Right lobe of liver (tissue), 6 donors: ENCODE measurements at regions not wholly inside any gene's neighbourhood (a gene's known extent, or its start where the extent isn't known, plus 50 kb on each side); places are given as distances from the start of the nearest gene placed in this dataset.
A peak's percentile ranks its signal among the peaks of the same experiment; 100 is the strongest.

Experiments used
- ATAC-seq, 4 donors: fragments of 200-7000 bp; cut with Tn5 transposase; one replicate each; pipeline ENCODE4 v1.9.1; 2020; ENCODE audit warnings: mild to moderate bottlenecking in 4 of 4, moderate library complexity in 4 of 4
- DNase-seq, 3 donors: peaks; one replicate each; pipeline ENCODE4 v3.0.0-alpha.2; 2020
- H3K27ac ChIP-seq, 3 donors: fragments of 200-600 bp; one replicate each; pipeline ENCODE4 v1.8.0; 2022
- H3K27me3 ChIP-seq, 2 donors: fragments of 200-600 bp; one replicate each; pipeline ENCODE4 v1.8.0; 2022
- H3K36me3 ChIP-seq, 4 donors: fragments of 200-600 bp; sonication (generic) in 1 of 4; one replicate each; pipeline versions ENCODE4 v1.5.1 to v1.8.0; 2017 to 2022; ENCODE audit warnings: control low read depth in 1 of 4
- H3K4me1 ChIP-seq, 4 donors: fragments of 200-600 bp; sonication (generic) in 1 of 4; one replicate each; pipeline versions ENCODE4 v1.5.1 to v1.8.0; 2017 to 2022; ENCODE audit warnings: control low read depth in 1 of 4
- H3K4me3 ChIP-seq, 3 donors: fragments of 200-600 bp; one replicate each; pipeline ENCODE4 v1.8.0; 2022
- H3K9me3 ChIP-seq, 4 donors: fragments of 200-600 bp; sonication (generic) in 1 of 4; one replicate each; pipeline versions ENCODE4 v1.5.1 to v1.8.0; 2017 to 2022; ENCODE audit warnings: control low read depth in 1 of 4
- POLR2A ChIP-seq: fragments of 450-650 bp; IDR thresholded peaks from one replicate; pipeline ENCODE4 v1.6.1; 2017; ENCODE audit warnings: antibody characterized with exemption, mild to moderate bottlenecking
- WGBS: methylation state at CpG from one replicate; pipeline ENCODE4 v1.1.6; 2018; ENCODE audit warnings: low coverage, low lambda C conversion rate; ENCODE audit not compliant: insufficient coverage; ENCODE audit errors: missing lambda C conversion rate; 5-methylcytosine and 5-hydroxymethylcytosine counted together
- intact Hi-C, 2 donors: fragments of 100-400 bp; cut with DNase I; formaldehyde crosslinking; loops; one replicate each; pipeline versions ENCODE4 v1.11.2 to v1.14.1; 2022
- TF ChIP-seq, protein P1 (sequence below), 4 donors: fragments of 200-600 bp in 3 of 4; fragments of 450-650 bp in 1 of 4; IDR thresholded peaks; one replicate each; pipeline versions ENCODE4 v1.5.1 to v1.8.0; 2016 to 2022; ENCODE audit warnings: antibody characterized with exemption in 4 of 4, mild to moderate bottlenecking in 2 of 4
- donor health status: DM: no; HTN: yes; CAD: no.
- donor health status: DM: no; HTN: no; CAD: no.
- donor health status: DM: no; HTN: no; CAD: no.
- donor health status: DM: no; HTN: yes; CAD: no.
- donor health status: DM: no; HTN: yes; CAD: no.

GRCh38 chr5:60376860-60377259 lies 323.1 kb downstream of the DEPDC1B start:
- H3K36me3 ChIP-seq, result no peaks in the 10 kb centered on the region
- TF ChIP-seq, protein P1, sequence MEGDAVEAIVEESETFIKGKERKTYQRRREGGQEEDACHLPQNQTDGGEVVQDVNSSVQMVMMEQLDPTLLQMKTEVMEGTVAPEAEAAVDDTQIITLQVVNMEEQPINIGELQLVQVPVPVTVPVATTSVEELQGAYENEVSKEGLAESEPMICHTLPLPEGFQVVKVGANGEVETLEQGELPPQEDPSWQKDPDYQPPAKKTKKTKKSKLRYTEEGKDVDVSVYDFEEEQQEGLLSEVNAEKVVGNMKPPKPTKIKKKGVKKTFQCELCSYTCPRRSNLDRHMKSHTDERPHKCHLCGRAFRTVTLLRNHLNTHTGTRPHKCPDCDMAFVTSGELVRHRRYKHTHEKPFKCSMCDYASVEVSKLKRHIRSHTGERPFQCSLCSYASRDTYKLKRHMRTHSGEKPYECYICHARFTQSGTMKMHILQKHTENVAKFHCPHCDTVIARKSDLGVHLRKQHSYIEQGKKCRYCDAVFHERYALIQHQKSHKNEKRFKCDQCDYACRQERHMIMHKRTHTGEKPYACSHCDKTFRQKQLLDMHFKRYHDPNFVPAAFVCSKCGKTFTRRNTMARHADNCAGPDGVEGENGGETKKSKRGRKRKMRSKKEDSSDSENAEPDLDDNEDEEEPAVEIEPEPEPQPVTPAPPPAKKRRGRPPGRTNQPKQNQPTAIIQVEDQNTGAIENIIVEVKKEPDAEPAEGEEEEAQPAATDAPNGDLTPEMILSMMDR (IDR thresholded peaks at IDR 0.05), result no peak
- TF ChIP-seq POLR2A, result no peak
- ATAC-seq, result no peak
- 66% methylated on average over 4 of the region's 4 CpGs for WGBS
- intact Hi-C loops, result no loop called here
- no peak overlapping the region for H3K27ac ChIP-seq
- H3K9me3 ChIP-seq, result no peaks in the 10 kb centered on the region
- no peaks in the 10 kb centered on the region for H3K4me1 ChIP-seq
- no peak overlapping the region for H3K4me3 ChIP-seq
- H3K27me3 ChIP-seq, result no peaks in the 10 kb centered on the region
- DNase-seq, result no peak

GRCh38 chr5:60374409-60374808 lies 325.6 kb downstream of the DEPDC1B start:
- ATAC-seq (no peak), DNase-seq (no peak)
- H3K9me3 ChIP-seq, result no peaks in the 10 kb centered on the region
- no peak overlapping the region for H3K4me3 ChIP-seq
- no peaks in the 10 kb centered on the region for H3K36me3 ChIP-seq
- H3K27ac ChIP-seq, result no peak overlapping the region
- H3K4me1 ChIP-seq, result no peaks in the 10 kb centered on the region
- H3K27me3 ChIP-seq, result no peaks in the 10 kb centered on the region
- 69% methylated on average over 5 of the region's 5 CpGs for WGBS
- intact Hi-C loops, result no loop called here
- TF ChIP-seq POLR2A, result no peak
- TF ChIP-seq, protein P1 (IDR thresholded peaks at IDR 0.05), result no peak

DNA sequence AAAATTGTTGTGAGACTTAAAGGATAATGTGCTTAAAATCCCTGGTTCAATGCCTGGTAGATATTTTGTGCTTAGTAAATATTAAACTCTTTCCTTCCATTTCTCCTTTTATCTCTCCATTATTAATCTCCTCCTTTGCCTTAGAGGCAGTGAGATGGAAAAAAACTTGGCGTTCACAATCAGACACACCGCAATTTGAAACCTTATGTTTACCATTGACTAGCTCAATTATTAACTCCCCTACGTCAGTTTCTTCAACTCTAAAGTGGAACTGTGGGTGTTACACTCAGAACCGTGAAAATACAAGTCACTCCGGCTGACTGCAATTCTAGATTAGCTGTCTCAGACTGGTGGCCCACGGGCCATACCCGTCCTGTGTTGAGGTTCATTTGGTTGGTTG lies 327.2 kb downstream of the DEPDC1B start:
- H3K36me3 ChIP-seq, result no peaks in the 10 kb centered on the region
- H3K4me3 ChIP-seq, result no peak overlapping the region
- WGBS, result 48% methylated on average over 7 of the region's 7 CpGs
- intact Hi-C loops, result no loop called here
- no peak overlapping the region for H3K27ac ChIP-seq
- no peaks in the 10 kb centered on the region for H3K9me3 ChIP-seq
- ATAC-seq (peak in 2 of 4 donors; percentile 11 to 63), DNase-seq (no peak)
- H3K27me3 ChIP-seq, result no peaks in the 10 kb centered on the region
- TF ChIP-seq, protein P1 (IDR thresholded peaks at IDR 0.05), result no peak
- TF ChIP-seq POLR2A, result no peak
- no peaks in the 10 kb centered on the region for H3K4me1 ChIP-seq

GRCh38 chr5:60371065-60371464 lies 328.9 kb downstream of the DEPDC1B start:
- H3K27me3 ChIP-seq, result no peaks in the 10 kb centered on the region
- no peaks in the 10 kb centered on the region for H3K9me3 ChIP-seq
- intact Hi-C loops, result no loop called here
- TF ChIP-seq POLR2A, result no peak
- TF ChIP-seq, protein P1 (IDR thresholded peaks at IDR 0.05), result no peak
- H3K4me1 ChIP-seq, result no peaks in the 10 kb centered on the region
- DNase-seq (no peak), ATAC-seq (no peak)
- WGBS, result 82% methylated on average over 6 of the region's 7 CpGs
- no peak overlapping the region for H3K27ac ChIP-seq
- no peaks in the 10 kb centered on the region for H3K36me3 ChIP-seq
- no peak overlapping the region for H3K4me3 ChIP-seq

- Histone ChIP-seq H3K4me1 (no peaks in the 10 kb centered on the region), H3K27ac (no peak overlapping the region), H3K36me3 (no peaks in the 10 kb centered on the region), H3K9me3 (no peaks in the 10 kb centered on the region), H3K27me3 (no peaks in the 10 kb centered on the region), H3K4me3 (no peak overlapping the region)
- no peak for TF ChIP-seq POLR2A
- TF ChIP-seq, protein P1 (IDR thresholded peaks at IDR 0.05), result no peak
- 68% methylated on average over 5 of the region's 5 CpGs for WGBS
- ATAC-seq, result no peak
- DNase-seq, result no peak
- intact Hi-C loops, result no loop called here
These were observed 329.5 kb downstream of the DEPDC1B start for GRCh38 chr5:60370508-60370907.
